RWPE2 (cell line): ENCODE measurements at regions not wholly inside any gene's neighbourhood (a gene's known extent, or its start where the extent isn't known, plus 50 kb on each side); places are given as distances from the start of the nearest gene placed in this dataset.

Source experiments
- ATAC-seq: fragments of 200-7000 bp; cut with Tn5 transposase; 3 replicates; pipeline ENCODE4 v1.9.1; 2021; ENCODE audit warnings: low read depth
- DNase-seq: peaks from one replicate; pipeline ENCODE4 v3.0.0-alpha.2; 2020; ENCODE audit warnings: low spot score
- H3K27ac ChIP-seq: fragments of 450-650 bp; 2 replicates; pipeline ENCODE4 v1.5.1; 2017; ENCODE audit warnings: mild to moderate bottlenecking; ENCODE audit not compliant: poor library complexity, severe bottlenecking
- H3K27me3 ChIP-seq: fragments of 250-450 bp; sonication (Bioruptor Pico); 2 replicates; pipeline ENCODE4 v1.5.1; 2021; ENCODE audit warnings: mild to moderate bottlenecking, moderate library complexity; ENCODE audit not compliant: insufficient read depth, poor library complexity, severe bottlenecking
- H3K36me3 ChIP-seq: fragments of 250-450 bp; sonication (Bioruptor Pico); 2 replicates; pipeline ENCODE4 v1.5.1; 2020; ENCODE audit warnings: low read depth, mild to moderate bottlenecking, moderate library complexity
- H3K4me1 ChIP-seq: fragments of 250-450 bp; sonication (Bioruptor Pico); 2 replicates; pipeline ENCODE4 v1.5.1; 2021; ENCODE audit warnings: mild to moderate bottlenecking, moderate library complexity; ENCODE audit not compliant: insufficient read depth, poor library complexity, severe bottlenecking
- H3K4me3 ChIP-seq: fragments of 250-450 bp; sonication (Bioruptor Pico); 2 replicates; pipeline ENCODE4 v1.5.1; 2021; ENCODE audit warnings: mild to moderate bottlenecking, moderate library complexity; ENCODE audit not compliant: severe bottlenecking
- H3K9me3 ChIP-seq: fragments of 250-450 bp; sonication (Bioruptor Pico); 2 replicates; pipeline ENCODE4 v1.5.1; 2021; ENCODE audit warnings: mild to moderate bottlenecking, moderate library complexity; ENCODE audit not compliant: severe bottlenecking
- TF ChIP-seq, protein P1 (sequence below): fragments of 450-650 bp; IDR thresholded peaks from one replicate; pipeline ENCODE4 v1.5.1; 2017; ENCODE audit warnings: mild to moderate bottlenecking, moderate library complexity; ENCODE audit not compliant: poor library complexity, severe bottlenecking

DNA sequence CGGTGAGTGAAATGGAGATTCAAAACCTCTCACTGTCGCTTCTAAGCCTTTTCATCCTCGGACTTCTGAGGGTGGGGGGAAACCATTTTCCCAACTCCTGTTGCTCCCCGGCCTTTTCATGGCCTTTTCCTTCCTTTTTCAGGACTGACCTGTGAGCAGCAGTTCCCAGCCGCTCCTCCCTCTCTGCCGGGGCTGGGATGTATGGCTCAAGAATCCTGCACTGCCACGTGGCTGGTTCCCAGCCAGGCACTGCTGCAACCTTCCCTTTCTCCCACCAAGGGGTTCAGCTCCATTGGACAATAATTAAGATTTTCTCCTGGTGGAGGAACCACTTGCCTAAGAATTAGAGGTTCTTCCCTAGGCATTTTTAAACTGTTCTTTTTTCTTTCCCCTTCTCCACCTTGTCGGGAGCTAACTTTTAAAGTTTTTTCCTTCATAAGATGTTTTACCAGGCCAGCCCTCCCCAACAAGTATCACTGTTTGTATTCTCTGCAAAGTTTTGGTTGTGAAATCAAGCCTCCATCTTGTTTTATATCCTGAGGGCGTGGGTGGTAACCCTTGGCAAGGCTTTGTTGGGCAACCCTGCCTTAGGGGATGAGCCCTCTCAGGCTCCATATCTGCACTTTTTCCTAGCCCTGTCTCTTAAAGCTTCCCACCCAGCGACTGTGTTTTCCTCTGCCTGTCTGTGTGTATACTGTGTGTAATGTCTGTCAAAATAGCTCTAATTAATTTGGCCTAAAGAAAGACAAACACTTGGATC, 1166.6 kb upstream of the ADGRL2 start:
- Histone ChIP-seq H3K36me3 (no peaks in the 10 kb centered on the region), H3K27me3 (no peaks in the 10 kb centered on the region), H3K4me3 (no peak overlapping the region), H3K27ac (no peak overlapping the region), H3K9me3 (no peaks in the 10 kb centered on the region), H3K4me1 (no peaks in the 10 kb centered on the region)
- DNase-seq (no peak), ATAC-seq (no peak)
- TF ChIP-seq, protein P1, sequence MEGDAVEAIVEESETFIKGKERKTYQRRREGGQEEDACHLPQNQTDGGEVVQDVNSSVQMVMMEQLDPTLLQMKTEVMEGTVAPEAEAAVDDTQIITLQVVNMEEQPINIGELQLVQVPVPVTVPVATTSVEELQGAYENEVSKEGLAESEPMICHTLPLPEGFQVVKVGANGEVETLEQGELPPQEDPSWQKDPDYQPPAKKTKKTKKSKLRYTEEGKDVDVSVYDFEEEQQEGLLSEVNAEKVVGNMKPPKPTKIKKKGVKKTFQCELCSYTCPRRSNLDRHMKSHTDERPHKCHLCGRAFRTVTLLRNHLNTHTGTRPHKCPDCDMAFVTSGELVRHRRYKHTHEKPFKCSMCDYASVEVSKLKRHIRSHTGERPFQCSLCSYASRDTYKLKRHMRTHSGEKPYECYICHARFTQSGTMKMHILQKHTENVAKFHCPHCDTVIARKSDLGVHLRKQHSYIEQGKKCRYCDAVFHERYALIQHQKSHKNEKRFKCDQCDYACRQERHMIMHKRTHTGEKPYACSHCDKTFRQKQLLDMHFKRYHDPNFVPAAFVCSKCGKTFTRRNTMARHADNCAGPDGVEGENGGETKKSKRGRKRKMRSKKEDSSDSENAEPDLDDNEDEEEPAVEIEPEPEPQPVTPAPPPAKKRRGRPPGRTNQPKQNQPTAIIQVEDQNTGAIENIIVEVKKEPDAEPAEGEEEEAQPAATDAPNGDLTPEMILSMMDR: no peak

- TF ChIP-seq, protein P1: no peak
- H3K27me3 ChIP-seq: no peaks in the 10 kb centered on the region
These were observed 1168.5 kb upstream of the ADGRL2 start for GRCh38 chr1:80632284-80632683.

GRCh38 chr1:80629304-80629837, 1171.4 kb upstream of the ADGRL2 start:
- TF ChIP-seq, protein P1: no peak
- ATAC-seq: no peak

More at GRCh38 chr1:80632284-80632683, 1168.5 kb upstream of the ADGRL2 start:
- ATAC-seq: no peak
- Histone ChIP-seq H3K4me3 (no peak overlapping the region), H3K9me3 (no peaks in the 10 kb centered on the region), H3K36me3 (no peaks in the 10 kb centered on the region), H3K4me1 (no peaks in the 10 kb centered on the region), H3K27ac (no peak overlapping the region)
- no peak for DNase-seq

DNA sequence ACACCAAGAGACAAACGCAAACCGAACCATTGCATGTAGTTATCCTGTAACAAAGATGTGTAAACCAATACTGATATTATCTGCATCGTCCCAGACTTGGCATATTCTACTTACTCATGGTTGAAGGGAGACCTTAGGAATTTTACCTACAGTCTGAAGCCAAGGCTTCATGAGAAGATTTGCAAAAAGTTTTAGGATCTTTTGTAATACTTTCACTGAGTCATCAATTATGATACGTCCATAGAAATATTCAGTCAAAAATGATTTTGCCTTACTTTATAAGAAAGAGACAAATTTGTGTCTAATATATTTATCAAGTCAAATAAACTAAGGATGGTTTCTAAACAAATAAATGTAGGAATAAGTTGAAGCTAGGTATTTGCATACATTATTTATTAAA, 1176.1 kb upstream of the ADGRL2 start:
- no peak overlapping the region for H3K27ac ChIP-seq
- no peak for DNase-seq

More at GRCh38 chr1:80629304-80629837, 1171.4 kb upstream of the ADGRL2 start:
- no peak for DNase-seq
- Histone ChIP-seq H3K27ac (no peak overlapping the region), H3K9me3 (no peaks in the 10 kb centered on the region), H3K27me3 (no peaks in the 10 kb centered on the region), H3K36me3 (no peaks in the 10 kb centered on the region), H3K4me1 (no peaks in the 10 kb centered on the region), H3K4me3 (no peak overlapping the region)

More for the DNA sequence above, 1176.1 kb upstream of the ADGRL2 start:
- Histone ChIP-seq H3K4me1 (no peaks in the 10 kb centered on the region), H3K4me3 (no peak overlapping the region), H3K36me3 (no peaks in the 10 kb centered on the region), H3K27me3 (no peaks in the 10 kb centered on the region), H3K9me3 (no peaks in the 10 kb centered on the region)
- TF ChIP-seq, protein P1: no peak
- ATAC-seq: no peak
